ENCODE measurements at regions not wholly inside any gene's neighbourhood (a gene's known extent, or its start where the extent isn't known, plus 50 kb on each side); places are given as distances from the start of the nearest gene placed in this dataset.
"Not testable (repeated sequence)": the region's sequence is repeated elsewhere in the genome, so short reads cannot be mapped to it uniquely, and the experiment has no call there.

- DNase-seq: no peak
Observed at GRCh38 chr2:31660165-31660564, 79.4 kb upstream of the SRD5A2 start.

GRCh38 chr2:31654241-31654640, 73.5 kb upstream of the SRD5A2 start:
- no peak for DNase-seq

GRCh38 chr2:31651736-31652135, 71.0 kb upstream of the SRD5A2 start:
- no peak for DNase-seq

GRCh38 chr2:31651267-31651666, 70.5 kb upstream of the SRD5A2 start:
- no peak for DNase-seq

GRCh38 chr2:31644551-31644950, 63.8 kb upstream of the SRD5A2 start:
- no peak for DNase-seq

GRCh38 chr2:31642707-31643106, 62.0 kb upstream of the SRD5A2 start:
- no peak for DNase-seq

- not testable (repeated sequence) for DNase-seq
Observed at GRCh38 chr2:31632201-31632600, 51.5 kb upstream of the SRD5A2 start.

Measured in DMS79 treated with DMSO at 0.1 percent for 48 hours (cell line).